ENCODE measurements at regions not wholly inside any gene's neighbourhood (a gene's known extent, or its start where the extent isn't known, plus 50 kb on each side); places are given as distances from the start of the nearest gene placed in this dataset.

DNA sequence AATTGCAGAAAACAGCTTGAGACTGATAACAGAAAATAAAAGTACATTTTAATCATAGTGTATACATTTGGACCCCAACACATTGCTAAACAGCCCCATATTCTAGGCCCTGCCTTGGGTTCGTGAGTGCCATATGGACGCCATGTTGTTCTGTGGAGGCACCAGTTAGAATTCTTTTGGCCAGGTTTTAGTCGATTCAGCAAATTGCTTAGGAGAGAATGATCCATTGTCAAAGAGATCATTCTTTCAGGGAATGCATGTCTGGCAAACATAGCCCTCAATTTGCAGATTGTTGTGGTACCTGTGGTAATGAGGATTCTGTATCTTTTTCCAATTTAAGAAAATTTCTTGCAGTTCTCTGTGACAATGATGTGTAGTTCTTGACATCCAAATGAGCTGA is 183.6 kb upstream of the DDHD1 start:
- DNase-seq, result no peak

GRCh38 chr14:53333809-53334208 is 180.7 kb upstream of the DDHD1 start:
- no peak for DNase-seq

DNA sequence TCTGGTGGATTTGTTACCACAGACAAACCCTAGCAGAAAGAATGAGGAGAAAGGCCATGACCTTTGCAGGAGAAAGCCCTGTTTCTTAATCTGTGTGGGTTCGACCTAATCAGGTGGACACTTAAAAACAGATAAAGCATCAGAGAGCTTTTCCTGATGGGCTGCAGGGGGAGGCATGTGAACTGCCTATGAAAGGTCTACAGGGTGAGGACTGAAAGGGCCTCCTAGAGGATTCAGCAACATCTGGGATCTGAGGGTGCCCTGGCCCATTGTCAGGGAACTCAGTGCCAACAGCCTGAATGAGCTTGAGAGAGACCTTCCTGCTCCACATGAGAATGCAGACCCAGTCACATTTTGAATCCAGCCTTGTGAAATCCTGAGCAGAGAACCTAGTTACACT is 178.8 kb upstream of the DDHD1 start:
- DNase-seq, result no peak

DNA sequence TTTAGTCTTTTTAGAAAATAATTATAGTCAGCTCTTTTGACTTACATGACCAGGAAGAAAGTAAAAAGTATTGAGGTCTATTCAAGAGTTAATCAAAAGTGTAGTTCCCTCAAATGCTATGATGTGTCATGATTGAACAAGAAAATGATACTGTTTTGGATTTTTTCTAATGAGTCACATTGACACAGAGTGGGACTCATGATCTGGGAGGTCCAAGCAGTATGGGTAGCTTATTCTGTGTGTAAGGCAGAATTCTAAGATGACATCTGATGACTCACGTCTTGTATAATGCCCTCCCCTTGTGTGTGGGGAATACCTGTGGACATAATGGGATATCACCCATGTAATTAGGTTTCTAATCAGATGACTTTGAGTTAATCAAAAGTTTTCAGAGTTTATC is 178.1 kb upstream of the DDHD1 start:
- DNase-seq, result no peak

DNA sequence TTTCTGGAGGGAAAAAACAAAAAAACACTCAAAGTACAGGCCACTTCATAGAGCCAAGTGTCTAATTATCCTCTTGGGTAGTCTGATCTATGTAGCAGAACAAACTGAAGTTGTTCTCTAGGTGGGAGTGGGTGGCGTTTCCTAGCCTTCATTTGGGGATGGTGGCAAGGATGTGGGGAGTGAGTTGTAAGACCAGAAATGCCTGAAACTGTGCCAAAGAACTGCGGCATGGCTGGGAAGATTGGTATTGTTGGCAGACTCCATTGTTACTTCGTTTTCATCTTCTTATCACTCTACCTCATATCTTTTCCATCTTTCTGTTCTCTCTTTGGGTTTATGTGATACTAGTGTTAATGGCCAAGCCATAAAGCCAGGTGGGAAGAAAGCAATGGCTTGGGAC is 177.3 kb upstream of the DDHD1 start:
- DNase-seq, result no peak

- no peak for DNase-seq
Measured at GRCh38 chr14:53328841-53329240, 175.7 kb upstream of the DDHD1 start.

DNA sequence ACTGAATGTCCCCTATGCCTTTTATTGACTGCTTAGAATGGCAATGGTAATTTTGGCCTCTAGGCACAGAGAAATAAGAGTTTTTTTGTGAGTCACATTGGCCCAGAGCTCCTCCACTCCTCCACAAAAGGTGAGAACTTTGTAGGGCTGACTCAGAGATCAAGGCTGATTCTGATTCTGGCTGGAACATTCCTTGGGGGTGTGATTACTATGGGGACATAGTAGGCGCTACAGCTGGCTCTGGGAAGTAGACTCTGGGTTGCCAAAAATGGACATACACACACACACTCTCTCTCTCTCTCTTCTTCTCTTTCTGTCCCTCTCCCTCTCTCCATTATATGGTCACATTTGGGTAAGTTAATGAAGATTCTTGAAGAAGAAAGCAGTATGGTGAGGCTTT is 174.6 kb upstream of the DDHD1 start:
- DNase-seq, result no peak

DNA sequence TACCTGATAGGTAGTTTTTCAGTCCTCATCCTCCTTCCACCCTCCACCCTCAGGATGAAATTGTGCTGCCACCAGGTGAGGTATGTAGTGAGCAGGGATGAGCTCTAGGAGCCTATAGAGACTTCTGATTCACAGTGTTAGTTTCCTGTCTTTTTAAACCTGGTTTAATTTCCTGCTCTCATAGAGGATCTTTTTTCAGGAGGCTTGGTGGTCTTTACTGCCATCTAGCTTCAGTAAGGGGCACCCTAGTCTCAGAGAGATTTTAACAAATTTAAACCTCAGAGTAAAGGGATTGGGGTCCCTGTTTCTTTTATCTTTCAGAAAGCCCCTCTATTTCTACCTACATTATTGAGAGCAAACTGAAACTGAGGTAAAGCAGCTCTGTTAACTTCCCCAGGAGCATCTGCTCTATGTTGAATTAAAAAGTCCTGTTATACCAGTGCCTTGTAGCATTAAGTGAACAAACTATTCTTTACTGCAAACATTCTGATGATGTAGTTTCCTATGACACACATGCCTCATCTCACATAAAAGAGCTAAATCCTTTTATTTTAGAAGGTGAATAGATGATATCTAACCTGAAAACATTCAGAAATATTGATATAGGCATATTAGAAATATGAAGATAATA is 172.2 kb upstream of the DDHD1 start:
- no peak for DNase-seq

DNA sequence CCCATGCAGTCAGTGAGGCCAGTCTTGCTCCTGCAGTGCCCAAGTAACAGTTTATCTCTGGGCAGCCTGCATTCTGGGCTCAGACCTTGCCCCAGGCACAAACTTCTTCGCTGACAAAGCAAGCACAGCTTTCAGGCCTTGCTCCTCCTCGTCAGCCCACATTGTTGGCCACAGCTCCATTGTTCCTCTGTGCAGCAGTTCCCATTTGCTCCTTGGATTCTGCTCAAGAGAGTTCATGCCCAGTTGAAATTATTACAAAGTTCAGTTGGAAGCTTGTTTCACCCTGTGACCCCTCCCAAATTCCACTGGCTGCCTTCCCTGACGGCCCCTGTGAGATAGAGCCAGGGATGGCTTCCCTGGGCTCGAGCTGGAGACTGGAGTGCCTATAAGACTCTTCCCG is 163.4 kb upstream of the DDHD1 start:
- no peak for DNase-seq

- DNase-seq, result no peak
Measured at GRCh38 chr14:53310412-53310811, 157.3 kb upstream of the DDHD1 start.

DNA sequence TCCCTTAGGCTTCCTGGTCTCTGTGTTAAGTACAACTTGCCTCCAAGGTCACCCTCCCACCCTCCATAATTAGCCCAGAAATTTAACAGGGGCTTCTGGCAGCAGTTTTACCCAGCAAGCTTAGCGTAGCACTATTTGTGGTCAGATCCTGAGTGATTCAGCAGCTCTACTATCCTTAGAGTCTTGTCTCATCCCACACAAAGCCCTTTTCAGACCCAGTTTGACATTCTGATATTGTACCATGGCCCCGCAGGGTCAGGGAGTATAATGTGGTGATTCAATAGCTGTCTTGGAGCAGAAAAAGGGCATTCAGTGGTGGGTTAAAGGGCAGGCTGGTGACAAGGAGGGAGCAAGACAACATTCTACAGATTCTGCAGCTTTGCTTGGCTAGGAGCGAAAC is 153.8 kb upstream of the DDHD1 start:
- no peak for DNase-seq

DNA sequence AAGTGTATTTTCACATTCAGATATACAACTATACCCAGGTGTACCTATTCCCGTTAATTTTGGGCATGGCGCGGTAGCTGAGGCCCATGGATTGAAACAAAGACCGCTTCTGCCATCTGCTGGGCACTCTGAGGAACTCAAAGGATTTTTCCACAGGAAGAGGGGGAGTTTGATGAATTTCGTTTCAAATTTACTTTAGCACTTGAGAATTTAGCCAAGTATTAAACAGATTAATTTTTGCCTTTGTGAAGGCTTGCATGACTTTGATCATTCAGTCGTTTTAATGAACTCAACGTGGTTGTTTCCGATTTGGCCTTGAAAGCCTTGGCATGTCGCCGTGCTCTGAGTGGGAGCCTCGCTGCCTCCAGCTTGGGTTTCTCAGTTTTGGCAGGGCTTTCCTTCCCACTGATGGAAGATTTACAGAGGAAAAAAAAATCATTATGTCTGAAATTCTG is 153.2 kb upstream of the DDHD1 start:
- peak; percentile 12 for DNase-seq

GRCh38 chr14:53304726-53305381 is 151.7 kb upstream of the DDHD1 start:
- no peak for DNase-seq

GRCh38 chr14:53295985-53296582 is 143.0 kb upstream of the DDHD1 start:
- DNase-seq, result peak; percentile 11

GRCh38 chr14:53295372-53295771 is 142.2 kb upstream of the DDHD1 start:
- DNase-seq, result no peak

DNA sequence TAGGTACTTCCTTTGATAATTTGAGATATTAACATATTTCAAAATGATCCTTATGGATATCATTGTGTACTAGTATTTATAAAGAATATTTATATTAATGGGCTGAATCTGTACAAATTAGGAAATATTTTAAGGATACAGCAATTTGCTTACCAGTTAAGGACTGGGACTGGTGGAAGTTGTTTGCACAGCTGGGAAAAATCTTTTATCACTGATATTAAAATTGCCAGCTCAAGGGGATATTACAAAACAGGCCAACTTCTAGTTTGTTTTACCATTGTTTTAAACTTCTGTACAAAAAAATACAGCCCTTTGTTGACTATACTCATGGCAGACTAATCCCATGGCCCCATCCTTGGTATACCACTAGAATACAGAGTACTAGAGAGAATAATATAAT is 133.2 kb upstream of the DDHD1 start:
- no peak for DNase-seq

DNA sequence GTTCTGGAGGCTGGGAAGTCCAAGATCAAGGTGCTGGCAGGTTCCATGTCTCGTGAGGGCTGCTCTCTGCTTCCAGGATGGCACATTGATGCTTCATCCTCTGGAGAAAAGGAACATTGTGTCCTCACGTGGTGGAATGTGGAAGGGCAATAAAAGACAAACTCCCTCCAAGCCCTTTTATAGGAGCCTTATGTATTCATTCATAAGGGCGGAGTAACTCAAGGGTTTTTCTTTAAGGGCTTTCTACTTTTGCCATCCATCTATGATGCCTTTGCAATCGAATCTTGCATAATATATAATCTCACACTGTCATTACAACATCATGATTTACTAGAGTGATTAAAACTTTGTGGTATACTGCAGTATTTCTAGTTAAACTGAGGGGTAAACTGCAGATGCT is 132.7 kb upstream of the DDHD1 start:
- DNase-seq, result no peak

DNA sequence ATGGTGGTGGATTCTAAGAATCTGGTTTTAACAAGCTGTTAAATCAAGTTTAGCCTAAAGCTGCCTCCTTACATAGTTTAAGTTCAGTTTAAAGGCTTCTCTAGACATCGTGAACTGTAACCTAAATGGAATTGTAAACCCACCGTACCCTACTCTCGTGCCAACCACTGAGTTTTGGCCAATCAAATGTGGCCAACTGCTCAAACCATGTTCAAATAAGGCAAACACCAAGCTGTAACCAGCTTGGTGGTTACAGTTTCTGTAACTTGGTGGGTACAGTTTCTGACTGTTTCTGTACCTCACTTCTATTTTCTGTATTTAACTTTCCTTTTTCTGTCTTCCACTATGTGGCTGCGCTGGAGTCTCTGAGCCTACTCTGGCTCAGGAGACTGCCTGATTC is 131.9 kb upstream of the DDHD1 start:
- no peak for DNase-seq

- no peak for DNase-seq
Measured at GRCh38 chr14:53278602-53279506, 125.7 kb upstream of the DDHD1 start.

DNA sequence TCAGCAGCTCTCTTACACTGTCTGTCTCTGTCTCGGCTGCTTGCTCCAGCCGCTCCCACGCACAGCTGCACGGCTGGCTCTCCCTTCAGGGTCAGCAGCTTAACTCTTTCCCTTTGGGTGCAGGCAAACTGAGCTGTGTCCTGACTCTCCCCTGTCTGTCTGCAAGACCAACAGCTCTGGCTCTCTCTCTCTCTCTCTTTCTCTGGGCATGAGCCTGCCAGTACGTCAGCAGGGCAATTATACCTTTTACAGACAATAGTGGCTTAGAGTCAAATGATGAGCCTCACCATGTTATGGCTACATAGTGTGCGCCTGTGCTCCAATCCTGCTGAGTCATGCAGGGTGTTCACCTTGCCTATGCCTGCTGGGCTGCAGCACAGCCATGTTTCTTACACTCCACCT is 120.5 kb upstream of the DDHD1 start:
- no peak for DNase-seq

- DNase-seq, result no peak
Measured at GRCh38 chr14:53265025-53265424, 111.9 kb upstream of the DDHD1 start.

DNA sequence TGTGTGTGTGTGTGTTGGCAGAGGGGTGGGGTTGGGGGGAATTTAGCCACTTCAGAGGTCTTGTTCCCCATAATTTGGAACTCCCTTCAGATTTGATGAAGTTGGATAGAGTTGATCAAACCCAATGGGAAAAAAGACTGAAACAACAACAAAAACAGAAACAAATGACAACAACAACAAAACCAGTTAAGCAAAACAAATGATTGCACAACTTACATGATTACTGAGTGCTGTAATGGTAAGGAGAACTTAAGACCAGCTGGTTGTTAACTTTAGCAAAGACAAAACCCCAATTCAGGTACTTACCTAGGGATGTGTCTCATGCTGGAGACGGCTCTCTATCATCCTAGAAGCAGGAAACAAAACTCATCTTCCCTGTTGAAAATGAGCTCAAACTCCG is 107.8 kb upstream of the DDHD1 start:
- DNase-seq, result no peak

DNA sequence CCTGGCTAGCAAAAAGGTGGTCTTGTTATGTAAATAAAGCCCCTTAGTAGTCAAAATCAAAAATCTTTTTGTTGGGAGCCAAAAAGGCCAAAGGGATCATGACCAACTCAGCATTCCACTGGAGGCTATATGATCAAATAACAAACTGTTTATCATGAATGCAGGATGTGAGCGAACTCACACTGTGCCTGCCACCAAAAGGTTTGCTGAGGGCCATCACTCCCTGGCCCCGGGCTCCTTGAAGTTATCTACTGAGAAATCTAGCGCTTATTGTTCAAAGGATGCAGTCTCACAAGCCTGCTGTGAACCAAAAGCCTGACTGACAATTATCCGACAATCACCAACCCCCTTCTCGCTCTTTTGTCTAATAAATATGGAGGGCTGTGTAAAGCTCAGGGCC is 107.2 kb upstream of the DDHD1 start:
- no peak for DNase-seq

- DNase-seq, result no peak
Measured at GRCh38 chr14:53252141-53252540, 99.0 kb upstream of the DDHD1 start.
